ENCODE measurements at regions not wholly inside any gene's neighbourhood (a gene's known extent, or its start where the extent isn't known, plus 50 kb on each side); places are given as distances from the start of the nearest gene placed in this dataset.

GRCh38 chr16:51553910-51554309 is 402.8 kb upstream of the SALL1 start:
- TF ChIP-seq CTCF (IDR thresholded peaks at IDR 0.05) (no peak), POLR2A (IDR thresholded peaks at IDR 0.05; ENCODE audit: low read depth) (no peak), POLR2AphosphoS5 (IDR thresholded peaks at IDR 0.05) (no peak)
